B cell (primary cell): ENCODE measurements at regions not wholly inside any gene's neighbourhood (a gene's known extent, or its start where the extent isn't known, plus 50 kb on each side); places are given as distances from the start of the nearest gene placed in this dataset.

Source experiments
- ATAC-seq: fragments of 200-7000 bp; cut with Tn5 transposase; one replicate; pipeline ENCODE4 v1.10.0; 2021; ENCODE audit warnings: low read depth, mild to moderate bottlenecking, moderate number of reproducible peaks, moderate library complexity
- CTCF ChIA-PET: fragments of 350-600 bp; sonication (Branson Sonifier 250); formaldehyde crosslinking; loops from one replicate; lab custom pipeline; 2021; ENCODE audit warnings: antibody characterized with exemption, inconsistent platforms; lab: Charles Lee
- POLR2A ChIA-PET: fragments of 350-600 bp; sonication (Branson Sonifier 250); formaldehyde crosslinking; loops from one replicate; lab custom pipeline; 2021; ENCODE audit warnings: antibody characterized with exemption; lab: Charles Lee
- DNase-seq: peaks from one replicate; pipeline ENCODE4 v3.0.0; 2013
- H2AFZ ChIP-seq: 2 replicates; pipeline ENCODE4 v1.6.1; 2012; ENCODE audit warnings: mild to moderate bottlenecking, low read depth, low read length; ENCODE audit not compliant: insufficient read depth, poor library complexity, severe bottlenecking
- H3K27ac ChIP-seq, 2 donors: 1 replicate in 1 of 2; 2 replicates in 1 of 2; pipeline ENCODE4 v1.5.1; 2012 to 2013; ENCODE audit warnings: low read length in 2 of 2, mild to moderate bottlenecking in 2 of 2, moderate library complexity in 1 of 2
- H3K27me3 ChIP-seq, 4 experiments: fragments of 200-600 bp in 1 of 4; sonication (generic) in 1 of 4; replicated peaks in 1 of 4; 1 replicate in 2 of 4; 2 replicates in 2 of 4; pipeline versions ENCODE4 v1.6.1 to v1.7.0; 2013 to 2016; ENCODE audit warnings: low read length in 3 of 4, mild to moderate bottlenecking in 2 of 4, mixed read lengths in 1 of 4, moderate library complexity in 1 of 4; ENCODE audit not compliant: insufficient read depth in 4 of 4, control insufficient read depth in 3 of 4; ENCODE audit errors: control extremely low read depth in 1 of 4
- H3K36me3 ChIP-seq, 2 experiments: replicated peaks in 1 of 2; 1 replicate in 1 of 2; 2 replicates in 1 of 2; pipeline versions ENCODE4 v1.6.1 to v1.7.1; 2013; ENCODE audit warnings: low read length in 1 of 2; ENCODE audit not compliant: insufficient read depth in 2 of 2, control insufficient read depth in 1 of 2; ENCODE audit errors: control extremely low read depth in 1 of 2, extremely low read depth in 1 of 2
- H3K4me1 ChIP-seq, 2 donors: fragments of 200-600 bp in 1 of 2; sonication (generic) in 1 of 2; 1 replicate in 1 of 2; 2 replicates in 1 of 2; pipeline versions ENCODE4 v1.5.1 to v1.6.1; 2013 to 2017; ENCODE audit warnings: low read length in 2 of 2; ENCODE audit not compliant: control insufficient read depth in 2 of 2, insufficient read depth in 2 of 2
- H3K4me2 ChIP-seq: replicated peaks from 2 replicates; pipeline ENCODE3; 2012; ENCODE audit warnings: mild to moderate bottlenecking, low read depth, low read length; ENCODE audit not compliant: poor library complexity, severe bottlenecking
- H3K4me3 ChIP-seq, 5 experiments: fragments of 200-600 bp in 1 of 5; sonication (generic) in 1 of 5; 1 replicate in 3 of 5; 2 replicates in 2 of 5; pipeline versions ENCODE4 v1.5.1 to v1.7.0; 2011 to 2016; ENCODE audit warnings: low read length in 4 of 5, mild to moderate bottlenecking in 4 of 5, low read depth in 2 of 5, control low read depth in 1 of 5, moderate library complexity in 1 of 5; ENCODE audit not compliant: insufficient read depth in 1 of 5; ENCODE audit errors: control extremely low read depth in 1 of 5, extremely low read depth in 1 of 5
- H3K79me2 ChIP-seq: fragments of 200-600 bp; sonication (generic); one replicate; pipeline ENCODE4 v1.6.0; 2016; ENCODE audit warnings: low read length; ENCODE audit not compliant: control insufficient read depth, insufficient read depth
- H3K9ac ChIP-seq: fragments of 200-600 bp; sonication (generic); 2 replicates; pipeline ENCODE4 v1.6.1; 2017; ENCODE audit warnings: mild to moderate bottlenecking, low read length, moderate library complexity
- H3K9me3 ChIP-seq, 3 donors: one replicate each; pipeline versions ENCODE4 v1.6.1 to v1.7.1; 2013; ENCODE audit warnings: low read length in 2 of 3; ENCODE audit not compliant: control insufficient read depth in 2 of 3, insufficient read depth in 1 of 3; ENCODE audit errors: control extremely low read depth in 1 of 3
- H4K20me1 ChIP-seq: 2 replicates; pipeline ENCODE4 v1.6.0; 2012; ENCODE audit warnings: mild to moderate bottlenecking, low read length; ENCODE audit not compliant: insufficient read depth, control insufficient read depth, poor library complexity, severe bottlenecking
- H3K27ac Mint-ChIP-seq: one replicate; pipeline ENCODE4 v1.8.0; 2021; ENCODE audit warnings: mixed read lengths
- H3K27me3 Mint-ChIP-seq: one replicate; pipeline ENCODE4 v1.8.0; 2021; ENCODE audit warnings: mixed read lengths
- H3K4me1 Mint-ChIP-seq: one replicate; pipeline ENCODE4 v1.8.0; 2021; ENCODE audit warnings: mixed read lengths
- H3K4me3 Mint-ChIP-seq: one replicate; pipeline ENCODE4 v1.8.0; 2021; ENCODE audit warnings: mixed read lengths
- H3K9me3 Mint-ChIP-seq: one replicate; pipeline ENCODE4 v1.8.0; 2022; ENCODE audit warnings: mixed read lengths; ENCODE audit not compliant: insufficient read depth
- CTCF ChIP-seq: fragments of 200-600 bp; IDR thresholded peaks from one replicate; pipeline ENCODE4 v1.8.0; 2022; ENCODE audit warnings: antibody characterized with exemption, mild to moderate bottlenecking
- EZH2 ChIP-seq: IDR thresholded peaks from 2 replicates; pipeline ENCODE4 v1.6.1; 2012; ENCODE audit warnings: borderline replicate concordance, low read depth, mild to moderate bottlenecking, moderate library complexity, low read length; ENCODE audit not compliant: insufficient read depth, poor library complexity, severe bottlenecking
- WGBS: methylation state at CpG from one replicate; pipeline ENCODE4 v1.1.5; 2013; ENCODE audit warnings: missing lambda C conversion rate; ENCODE audit not compliant: insufficient coverage; 5-methylcytosine and 5-hydroxymethylcytosine counted together
- intact Hi-C: fragments of 100-400 bp; cut with micrococcal nuclease; formaldehyde crosslinking; loops from one replicate; pipeline ENCODE4 v1.10.0; 2022

GRCh38 chr6:8181951-8182845 is 79.8 kb upstream of the EEF1E1 start:
- DNase-seq = no peak
- intact Hi-C loops = no loop called here
- H2AFZ ChIP-seq = no peak overlapping the region
- H3K27ac ChIP-seq = no peak overlapping the region
- no peaks in the 10 kb centered on the region for H3K9me3 ChIP-seq
- H3K9ac ChIP-seq = no peak overlapping the region
- 71% methylated on average over 10 of the region's 10 CpGs for WGBS
- no peaks in the 10 kb centered on the region for H3K9me3 Mint-ChIP-seq
- no peak overlapping the region for H3K4me2 ChIP-seq
- no peaks in the 10 kb centered on the region for H3K4me1 ChIP-seq
- POLR2A ChIA-PET = no interaction called here
- ATAC-seq = no peak
- H3K4me1 Mint-ChIP-seq = no peaks in the 10 kb centered on the region
- peaks cover 23% of the 10 kb centered on the region for H3K27me3 Mint-ChIP-seq
- H4K20me1 ChIP-seq = no peaks in the 10 kb centered on the region
- no peak overlapping the region for H3K27ac Mint-ChIP-seq
- no peak for TF ChIP-seq CTCF
- no peak for TF ChIP-seq EZH2
- no peaks in the 10 kb centered on the region for H3K79me2 ChIP-seq
- H3K4me3 ChIP-seq = no peak overlapping the region
- H3K36me3 ChIP-seq = no peaks in the 10 kb centered on the region
- H3K4me3 Mint-ChIP-seq = no peak overlapping the region
- peaks cover 0 to 2% (median 0%) of the 10 kb centered on the region in 4 experiments for H3K27me3 ChIP-seq
- CTCF ChIA-PET = no interaction called here

- ATAC-seq = no peak
- Histone ChIP-seq H3K9ac (no peak overlapping the region), H3K79me2 (no peaks in the 10 kb centered on the region), H3K9me3 (no peaks in the 10 kb centered on the region), H3K36me3 (no peaks in the 10 kb centered on the region), H3K4me2 (no peak overlapping the region), H3K27me3 (peaks cover 0 to 2% (median 0%) of the 10 kb centered on the region in 4 experiments), H3K4me3 (no peak overlapping the region), H3K27ac (no peak overlapping the region), H3K4me1 (no peaks in the 10 kb centered on the region), H4K20me1 (no peaks in the 10 kb centered on the region), H2AFZ (no peak overlapping the region)
- ChIA-PET POLR2A (no interaction called here), CTCF (no interaction called here)
- no peak overlapping the region for H3K27ac Mint-ChIP-seq
- H3K27me3 Mint-ChIP-seq = peaks cover 25% of the 10 kb centered on the region
- H3K4me1 Mint-ChIP-seq = no peaks in the 10 kb centered on the region
- intact Hi-C loops = no loop called here
- DNase-seq = no peak
- no CpG with 5 or more reads among the region's 2 CpGs for WGBS
- no peak for TF ChIP-seq CTCF
- no peak for TF ChIP-seq EZH2
- H3K9me3 Mint-ChIP-seq = no peaks in the 10 kb centered on the region
- no peak overlapping the region for H3K4me3 Mint-ChIP-seq
These were observed 79.0 kb upstream of the EEF1E1 start for GRCh38 chr6:8181160-8181881.
